HCEC 1CT (cell line): ENCODE measurements at regions not wholly inside any gene's neighbourhood (a gene's known extent, or its start where the extent isn't known, plus 50 kb on each side); places are given as distances from the start of the nearest gene placed in this dataset.

ENCODE experiments used
- DNase-seq: peaks from one replicate; pipeline ENCODE4 v3.0.0-alpha.2; 2017

- no peak for DNase-seq
These were observed 766.4 kb upstream of the FAM98A start for GRCh38 chr2:34365512-34365911.

- DNase-seq, result no peak
These were observed 754.5 kb upstream of the FAM98A start for GRCh38 chr2:34353509-34354113.

GRCh38 chr2:34349527-34349926 is 750.4 kb upstream of the FAM98A start:
- DNase-seq, result no peak

- DNase-seq, result no peak
These were observed 745.9 kb upstream of the FAM98A start for GRCh38 chr2:34345030-34345429.

- no peak for DNase-seq
These were observed 741.2 kb upstream of the FAM98A start for GRCh38 chr2:34340307-34340706.

- DNase-seq, result no peak
These were observed 738.6 kb upstream of the FAM98A start for GRCh38 chr2:34337735-34338134.

GRCh38 chr2:34332813-34333212 is 733.7 kb upstream of the FAM98A start:
- DNase-seq, result no peak

- no peak for DNase-seq
These were observed 721.0 kb upstream of the FAM98A start for GRCh38 chr2:34320056-34320455.

- no peak for DNase-seq
These were observed 718.7 kb upstream of the FAM98A start for GRCh38 chr2:34317797-34318196.

GRCh38 chr2:34316788-34317187 is 717.7 kb upstream of the FAM98A start:
- DNase-seq, result no peak

- DNase-seq, result no peak
These were observed 712.7 kb upstream of the FAM98A start for GRCh38 chr2:34311816-34312215.

- DNase-seq, result no peak
These were observed 709.0 kb upstream of the FAM98A start for GRCh38 chr2:34308140-34308539.

- DNase-seq, result no peak
These were observed 708.5 kb upstream of the FAM98A start for GRCh38 chr2:34307636-34308035.

GRCh38 chr2:34306745-34307144 is 707.6 kb upstream of the FAM98A start:
- no peak for DNase-seq

- DNase-seq, result no peak
These were observed 706.5 kb upstream of the FAM98A start for GRCh38 chr2:34305587-34305986.

- DNase-seq, result no peak
These were observed 695.9 kb upstream of the FAM98A start for GRCh38 chr2:34294961-34295360.

- DNase-seq, result no peak
These were observed 692.0 kb upstream of the FAM98A start for GRCh38 chr2:34291076-34291475.

GRCh38 chr2:34288016-34288415 is 688.9 kb upstream of the FAM98A start:
- DNase-seq, result no peak

- DNase-seq, result no peak
These were observed 681.5 kb upstream of the FAM98A start for GRCh38 chr2:34280606-34281005.

- no peak for DNase-seq
These were observed 668.0 kb upstream of the FAM98A start for GRCh38 chr2:34266908-34267697.

GRCh38 chr2:34261701-34262100 is 662.6 kb upstream of the FAM98A start:
- DNase-seq, result no peak

- DNase-seq, result no peak
These were observed 655.3 kb upstream of the FAM98A start for GRCh38 chr2:34254272-34254878.

- no peak for DNase-seq
These were observed 653.0 kb upstream of the FAM98A start for GRCh38 chr2:34252111-34252510.

- no peak for DNase-seq
These were observed 652.5 kb upstream of the FAM98A start for GRCh38 chr2:34251578-34251977.
